K562 (cell line): ENCODE measurements at regions not wholly inside any gene's neighbourhood (a gene's known extent, or its start where the extent isn't known, plus 50 kb on each side); places are given as distances from the start of the nearest gene placed in this dataset.

Source experiments
- ATAC-seq: fragments of 200-7000 bp; cut with Tn5 transposase; 3 replicates; pipeline ENCODE4 v1.9.1; 2020; ENCODE audit warnings: moderate library complexity
- BruUV-seq: library from RNA; stranded (reverse); fragments of 400-500 nt; replicated peaks from 2 replicates; lab custom pipeline; 2021; lab: Mats Ljungman, UMichigan
- CTCF ChIA-PET: fragments of 300-600 bp; formaldehyde crosslinking; extraction: SDS; loops from one replicate; lab custom pipeline; 2021; ENCODE audit warnings: low intra/inter-chr PET ratio; lab: Yijun Ruan, JAX
- POLR2A ChIA-PET: fragments of 300-600, 350-650 bp; sonication (Branson Sonifier 250); formaldehyde crosslinking; extraction: SDS; loops from one replicate; lab custom pipeline; 2021; ENCODE audit warnings: antibody characterized with exemption, inconsistent platforms; lab: Yijun Ruan, JAX
- DNase-seq, 4 experiments: peaks; one replicate each; pipeline versions ENCODE4 v3.0.0 to v3.0.0-alpha.2; 2011 to 2018; ENCODE audit warnings: low spot score in 3 of 4, mixed read lengths in 3 of 4; ENCODE audit errors: extremely low read depth in 1 of 4
- FAIRE-seq: peaks from 2 replicates; lab custom pipeline; 2011; peaks lifted over from hg19 to GRCh38; lab: Jason Lieb, UNC
- H2AFZ ChIP-seq: 2 replicates; pipeline ENCODE4 v1.6.0; 2011; ENCODE audit warnings: low read depth, low read length, control low read depth, inconsistent platforms
- H3K27ac ChIP-seq: fragments of 200-600 bp; 3 replicates; pipeline ENCODE4 v1.8.0; 2011; ENCODE audit warnings: low read depth, mild to moderate bottlenecking, control low read depth, inconsistent platforms, low read length, moderate library complexity, mixed read lengths; ENCODE audit errors: extremely low read depth
- H3K27me3 ChIP-seq, 2 experiments: fragments of 300-600 bp in 1 of 2; 2 replicates in 1 of 2; 3 replicates in 1 of 2; pipeline versions ENCODE4 v1.6.0 to v1.8.0; 2011; ENCODE audit warnings: inconsistent platforms in 2 of 2, low read length in 2 of 2, mild to moderate bottlenecking in 1 of 2, mixed read lengths in 1 of 2, moderate library complexity in 1 of 2; ENCODE audit not compliant: control insufficient read depth in 2 of 2, insufficient read depth in 2 of 2
- H3K36me3 ChIP-seq: fragments of 300-600 bp; 3 replicates; pipeline ENCODE4 v1.8.0; 2011; ENCODE audit warnings: mild to moderate bottlenecking, low read length, inconsistent platforms; ENCODE audit not compliant: control insufficient read depth, insufficient read depth
- H3K4me1 ChIP-seq, 2 experiments: fragments of 200-600 bp in 1 of 2; replicated peaks in 1 of 2; 2 replicates in 1 of 2; 3 replicates in 1 of 2; pipeline versions ENCODE4 v1.5.1 to v1.8.0; 2011; ENCODE audit warnings: inconsistent platforms in 2 of 2, low read length in 2 of 2, mild to moderate bottlenecking in 1 of 2, mixed read lengths in 1 of 2, moderate library complexity in 1 of 2; ENCODE audit not compliant: control insufficient read depth in 2 of 2, insufficient read depth in 2 of 2
- H3K4me2 ChIP-seq: 2 replicates; pipeline ENCODE4 v1.6.1; 2011; ENCODE audit warnings: low read length, control low read depth, inconsistent platforms, mixed read lengths; ENCODE audit not compliant: insufficient read depth
- H3K4me3 ChIP-seq: fragments of 200-600 bp; sonication (generic), shearing (Covaris generic); 2 replicates; pipeline ENCODE4 v1.5.1; 2016; ENCODE audit warnings: control low read depth, inconsistent platforms
- H3K79me2 ChIP-seq: fragments of 200-600 bp; 3 replicates; pipeline ENCODE4 v1.8.0; 2011; ENCODE audit warnings: low read length, inconsistent platforms; ENCODE audit not compliant: control insufficient read depth, insufficient read depth
- H3K9ac ChIP-seq, 2 experiments: 2 replicates each; pipeline versions ENCODE4 v1.6.0 to v1.6.1; 2011; ENCODE audit warnings: low read depth in 2 of 2, low read length in 2 of 2, control low read depth in 1 of 2, inconsistent platforms in 1 of 2, mild to moderate bottlenecking in 1 of 2, mixed read lengths in 1 of 2; ENCODE audit not compliant: insufficient read depth in 1 of 2
- H3K9me1 ChIP-seq: one replicate; pipeline ENCODE4 v1.6.0; 2011; ENCODE audit warnings: inconsistent platforms, mild to moderate bottlenecking, low read length, moderate library complexity; ENCODE audit not compliant: control insufficient read depth, insufficient read depth
- H3K9me3 ChIP-seq: replicated peaks from 2 replicates; pipeline ENCODE4 v1.5.1; 2011; ENCODE audit warnings: low read depth, low read length, inconsistent platforms; ENCODE audit not compliant: control insufficient read depth, insufficient read depth
- H4K20me1 ChIP-seq: replicated peaks from 2 replicates; pipeline ENCODE4 v1.6.1; 2011; ENCODE audit warnings: low read length, inconsistent platforms, mixed read lengths; ENCODE audit not compliant: control insufficient read depth, insufficient read depth
- CBX5 ChIP-seq: IDR thresholded peaks from 2 replicates; pipeline ENCODE4 v1.6.1; 2014; ENCODE audit warnings: low read depth, borderline replicate concordance
- GABPA ChIP-seq: fragments of 200-800 bp; sonication (Bioruptor generic); conservative IDR thresholded peaks from 2 replicates; pipeline ENCODE4 v1.6.1; 2016; ENCODE audit warnings: low read depth, missing genetic modification characterization, missing compliant biosample characterization
- ZNF133 ChIP-seq: fragments of 250-450 bp; sonication (Bioruptor Pico); IDR thresholded peaks from 2 replicates; pipeline ENCODE4 v1.4.0; 2020; ENCODE audit warnings: mild to moderate bottlenecking
- whole genome bisulfite sequencing: fragments of 100-300 bp; shearing (Covaris generic); methylation state at CpG from one replicate; pipeline ENCODE4 v1.1.6; 2016; ENCODE audit warnings: low coverage, mixed read lengths; ENCODE audit not compliant: insufficient coverage; ENCODE audit errors: missing lambda C conversion rate; 5-methylcytosine and 5-hydroxymethylcytosine counted together
- in situ Hi-C: fragments of 300-500 bp; cut with MboI; formaldehyde crosslinking; loops from 4 replicates; pipeline ENCODE4 v1.15.0; 2018; ENCODE audit warnings: inconsistent platforms, mixed read lengths
- intact Hi-C: fragments of 100-400 bp; cut with micrococcal nuclease; formaldehyde crosslinking; loops from 2 replicates; pipeline ENCODE4 v1.14.2; 2022
- TF ChIP-seq, protein P1 (sequence below), 2 experiments: IDR thresholded peaks in 1 of 2; conservative IDR thresholded peaks in 1 of 2; 2 replicates each; pipeline ENCODE4 v1.6.1; 2016; ENCODE audit warnings: low read depth in 2 of 2, mild to moderate bottlenecking in 1 of 2, missing compliant biosample characterization in 1 of 2, missing genetic modification characterization in 1 of 2, moderate library complexity in 1 of 2

DNA sequence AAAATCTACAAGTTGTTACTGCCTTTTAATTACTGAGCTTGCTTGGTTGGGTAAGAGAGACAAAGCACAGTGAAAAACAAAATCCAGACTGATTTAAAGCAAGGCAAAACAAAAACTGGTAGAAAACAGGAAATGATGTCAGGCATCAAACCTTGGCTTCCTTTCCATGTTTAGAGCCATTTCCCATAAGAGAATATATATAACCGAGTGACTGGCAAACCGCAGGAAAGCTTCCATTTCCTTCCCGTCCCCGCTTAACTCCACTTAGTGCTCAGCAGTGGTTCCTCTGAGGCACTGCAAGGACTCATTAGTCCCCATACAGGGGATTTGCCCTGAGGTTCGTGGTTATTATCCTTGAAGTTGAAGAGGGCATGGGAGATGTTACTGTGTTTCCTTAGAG, 446.3 kb downstream of the LPIN1 start:
- ATAC-seq, result no peak
- intact Hi-C loops, result no loop called here

GRCh38 chr2:12194968-12195367, 448.5 kb downstream of the LPIN1 start:
- CTCF ChIA-PET, result no interaction called here
- no peaks in the 10 kb centered on the region for H3K79me2 ChIP-seq
- H3K9me3 ChIP-seq, result no peaks in the 10 kb centered on the region
- FAIRE-seq, result no peak
- H3K4me2 ChIP-seq, result no peak overlapping the region
- H3K4me3 ChIP-seq, result no peak overlapping the region
- H3K27me3 ChIP-seq, result no peaks in the 10 kb centered on the region
- no peak for ATAC-seq
- H2AFZ ChIP-seq, result no peak overlapping the region
- H3K9me1 ChIP-seq, result no peaks in the 10 kb centered on the region
- in situ Hi-C loops (no loop called here), intact Hi-C loops (no loop called here)
- no peak for TF ChIP-seq ZNF133 (CRISPR knock-in tag)
- TF ChIP-seq, protein P1, sequence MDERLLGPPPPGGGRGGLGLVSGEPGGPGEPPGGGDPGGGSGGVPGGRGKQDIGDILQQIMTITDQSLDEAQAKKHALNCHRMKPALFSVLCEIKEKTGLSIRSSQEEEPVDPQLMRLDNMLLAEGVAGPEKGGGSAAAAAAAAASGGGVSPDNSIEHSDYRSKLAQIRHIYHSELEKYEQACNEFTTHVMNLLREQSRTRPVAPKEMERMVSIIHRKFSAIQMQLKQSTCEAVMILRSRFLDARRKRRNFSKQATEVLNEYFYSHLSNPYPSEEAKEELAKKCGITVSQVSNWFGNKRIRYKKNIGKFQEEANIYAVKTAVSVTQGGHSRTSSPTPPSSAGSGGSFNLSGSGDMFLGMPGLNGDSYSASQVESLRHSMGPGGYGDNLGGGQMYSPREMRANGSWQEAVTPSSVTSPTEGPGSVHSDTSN (CRISPR knock-in tag; IDR thresholded peaks at IDR 0.05; ENCODE audit: low read depth), result no peak
- TF ChIP-seq, protein P1 (tag; conservative IDR thresholded peaks at IDR 0.05; ENCODE audit: low read depth), result peak; percentile 32; the same call in 1 of the 2 replicates
- no peak overlapping the region for H3K9ac ChIP-seq
- no peaks in the 10 kb centered on the region for H3K36me3 ChIP-seq
- H3K4me1 ChIP-seq, result no peaks in the 10 kb centered on the region; a peak in 1 of 5 replicates
- WGBS, result 6% methylated on average over 1 of the region's 1 CpG
- POLR2A ChIA-PET, result interaction anchor here (0.7 to 1.1 kb wide), 2 partner anchors 8 to 14 kb away, joined by 3 read pairs; no protein-coding TSS in a partner anchor
- BruUV-seq, result no TSS peak
- no peaks in the 10 kb centered on the region for H4K20me1 ChIP-seq
- H3K27ac ChIP-seq, result no peak overlapping the region
- DNase-seq, result no peak

More for the DNA sequence above, 446.3 kb downstream of the LPIN1 start:
- Histone ChIP-seq H4K20me1 (no peaks in the 10 kb centered on the region), H3K79me2 (no peaks in the 10 kb centered on the region), H3K9me3 (no peaks in the 10 kb centered on the region), H3K27me3 (no peaks in the 10 kb centered on the region), H3K36me3 (no peaks in the 10 kb centered on the region), H3K4me1 (no peaks in the 10 kb centered on the region; a peak in 1 of 5 replicates), H3K9ac (no peak overlapping the region), H3K4me2 (no peak overlapping the region), H3K4me3 (no peak overlapping the region), H3K27ac (no peak overlapping the region), H3K9me1 (no peaks in the 10 kb centered on the region), H2AFZ (peak overlapping the region; percentile 40)
- DNase-seq (no peak), FAIRE-seq (no peak)
- TF ChIP-seq GABPA (tag), result peak; percentile 46; the same call in 1 of the 2 replicates
- no peak for TF ChIP-seq CBX5
- ChIA-PET CTCF (no interaction called here), POLR2A (no interaction called here)
- BruUV-seq, result no TSS peak
- in situ Hi-C loops, result no loop called here
- WGBS, result 65% methylated on average over 5 of the region's 5 CpGs
